ENCODE measurements at regions not wholly inside any gene's neighbourhood (a gene's known extent, or its start where the extent isn't known, plus 50 kb on each side); places are given as distances from the start of the nearest gene placed in this dataset.

DNA sequence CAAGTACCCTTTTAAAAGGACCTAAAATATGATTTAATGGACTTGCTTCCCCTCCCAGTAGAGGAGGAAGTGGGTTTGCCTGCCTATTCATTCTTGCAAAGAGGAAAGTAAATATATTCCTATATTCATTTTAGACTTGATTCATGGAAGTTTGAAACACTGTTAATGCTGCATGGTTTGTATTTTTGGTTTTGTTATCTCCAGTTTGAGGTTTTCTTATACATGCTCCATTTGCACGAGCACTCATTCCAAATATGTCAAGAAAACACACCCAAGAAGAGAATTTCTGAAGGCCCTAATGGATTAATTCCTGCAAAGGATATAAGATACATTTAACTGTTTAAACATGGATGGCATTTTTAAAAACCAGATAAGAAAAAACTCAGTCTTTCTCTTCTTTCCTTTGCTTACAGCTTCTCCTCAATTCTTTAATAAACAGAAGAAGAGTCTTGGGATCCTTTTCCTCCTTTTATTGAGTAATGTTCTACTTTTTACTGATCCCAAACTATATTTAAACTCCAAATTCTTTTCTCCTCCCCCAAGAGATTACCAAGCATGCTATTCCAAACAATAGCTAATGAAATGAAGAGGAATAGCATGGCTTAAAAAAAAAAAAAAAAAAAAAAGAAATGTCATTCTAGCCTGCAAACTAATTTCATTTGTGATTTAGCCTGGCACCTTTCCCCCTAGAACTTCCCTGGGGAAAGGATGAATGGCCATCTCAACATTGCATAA, 54.6 kb upstream of the LDB2 start:
- in situ Hi-C loops (cut with HindIII; ENCODE audit: low sequenced_read_pairs) = no loop called here

DNA sequence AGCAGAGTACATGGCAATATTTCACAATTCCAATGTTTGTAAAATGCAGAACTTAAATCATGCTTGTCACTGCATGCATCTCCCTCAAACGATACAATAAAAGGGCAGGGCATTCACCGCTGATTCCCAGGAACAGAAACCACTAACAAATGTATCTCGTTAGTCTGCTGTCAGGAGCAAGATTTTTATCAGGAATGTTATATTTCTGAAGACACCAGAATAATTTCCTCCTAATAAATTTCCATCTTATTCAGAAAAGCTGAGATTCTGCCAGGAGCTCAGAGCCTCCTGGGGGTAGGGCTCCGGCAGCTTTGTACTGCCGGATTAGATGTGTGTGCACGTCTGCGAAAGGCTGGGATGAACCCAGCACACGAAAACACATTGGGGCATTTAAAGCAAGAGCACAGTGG, 54.0 kb upstream of the LDB2 start:
- in situ Hi-C loops (cut with HindIII; ENCODE audit: low sequenced_read_pairs) = no loop called here

Data from DLD1 (cell line).